ENCODE measurements at regions not wholly inside any gene's neighbourhood (a gene's known extent, or its start where the extent isn't known, plus 50 kb on each side); places are given as distances from the start of the nearest gene placed in this dataset.

DNA sequence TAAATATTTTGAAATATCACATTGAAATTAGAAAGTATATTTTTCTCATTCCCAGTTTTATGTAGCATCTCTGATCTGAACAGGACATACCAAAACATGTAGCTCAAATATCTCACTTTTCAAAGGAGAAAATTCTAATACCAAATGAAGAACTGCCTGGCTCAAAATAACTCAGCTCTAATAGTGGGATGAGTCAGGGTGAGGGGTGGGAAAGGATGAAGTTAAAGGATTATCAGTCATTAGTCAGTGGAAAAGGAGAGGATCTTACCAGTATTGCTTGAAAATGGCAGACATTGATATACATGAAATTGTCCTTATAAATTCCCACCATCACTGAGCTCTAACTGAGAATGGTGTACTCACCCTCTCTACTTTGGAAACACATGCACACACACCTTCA lies 803.2 kb downstream of the RAPGEF2 start:
- TF ChIP-seq, protein P1, sequence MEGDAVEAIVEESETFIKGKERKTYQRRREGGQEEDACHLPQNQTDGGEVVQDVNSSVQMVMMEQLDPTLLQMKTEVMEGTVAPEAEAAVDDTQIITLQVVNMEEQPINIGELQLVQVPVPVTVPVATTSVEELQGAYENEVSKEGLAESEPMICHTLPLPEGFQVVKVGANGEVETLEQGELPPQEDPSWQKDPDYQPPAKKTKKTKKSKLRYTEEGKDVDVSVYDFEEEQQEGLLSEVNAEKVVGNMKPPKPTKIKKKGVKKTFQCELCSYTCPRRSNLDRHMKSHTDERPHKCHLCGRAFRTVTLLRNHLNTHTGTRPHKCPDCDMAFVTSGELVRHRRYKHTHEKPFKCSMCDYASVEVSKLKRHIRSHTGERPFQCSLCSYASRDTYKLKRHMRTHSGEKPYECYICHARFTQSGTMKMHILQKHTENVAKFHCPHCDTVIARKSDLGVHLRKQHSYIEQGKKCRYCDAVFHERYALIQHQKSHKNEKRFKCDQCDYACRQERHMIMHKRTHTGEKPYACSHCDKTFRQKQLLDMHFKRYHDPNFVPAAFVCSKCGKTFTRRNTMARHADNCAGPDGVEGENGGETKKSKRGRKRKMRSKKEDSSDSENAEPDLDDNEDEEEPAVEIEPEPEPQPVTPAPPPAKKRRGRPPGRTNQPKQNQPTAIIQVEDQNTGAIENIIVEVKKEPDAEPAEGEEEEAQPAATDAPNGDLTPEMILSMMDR (IDR thresholded peaks at IDR 0.05): no peak

- TF ChIP-seq, protein P1 (IDR thresholded peaks at IDR 0.05): no peak
Observed at GRCh38 chr4:159906517-159906916, 803.6 kb downstream of the RAPGEF2 start.

DNA sequence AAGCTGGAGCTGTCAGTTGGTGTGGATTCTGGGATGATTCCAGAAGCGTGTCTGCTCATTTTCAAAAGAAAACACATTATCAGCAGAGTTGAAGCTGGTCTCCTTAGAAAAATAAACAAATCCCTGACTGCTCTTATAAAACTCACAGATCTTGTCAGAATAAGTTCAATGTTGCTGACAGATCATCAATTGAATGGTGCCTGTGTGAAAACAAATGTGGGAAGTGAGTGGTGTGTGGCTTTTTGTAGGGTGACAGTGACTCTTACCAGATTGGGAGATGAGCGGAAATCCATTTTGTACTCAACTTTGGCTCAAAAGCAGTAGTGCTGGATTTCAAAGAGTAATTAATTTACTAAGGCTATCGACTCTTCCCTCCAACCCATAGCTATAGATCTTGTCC lies 807.8 kb downstream of the RAPGEF2 start:
- TF ChIP-seq, protein P1 (IDR thresholded peaks at IDR 0.05): no peak

- TF ChIP-seq, protein P1 (IDR thresholded peaks at IDR 0.05): no peak
Observed at GRCh38 chr4:159922119-159922518, 819.2 kb downstream of the RAPGEF2 start.

- TF ChIP-seq, protein P1 (IDR thresholded peaks at IDR 0.05): no peak
Observed at GRCh38 chr4:159925770-159926169, 822.9 kb downstream of the RAPGEF2 start.

DNA sequence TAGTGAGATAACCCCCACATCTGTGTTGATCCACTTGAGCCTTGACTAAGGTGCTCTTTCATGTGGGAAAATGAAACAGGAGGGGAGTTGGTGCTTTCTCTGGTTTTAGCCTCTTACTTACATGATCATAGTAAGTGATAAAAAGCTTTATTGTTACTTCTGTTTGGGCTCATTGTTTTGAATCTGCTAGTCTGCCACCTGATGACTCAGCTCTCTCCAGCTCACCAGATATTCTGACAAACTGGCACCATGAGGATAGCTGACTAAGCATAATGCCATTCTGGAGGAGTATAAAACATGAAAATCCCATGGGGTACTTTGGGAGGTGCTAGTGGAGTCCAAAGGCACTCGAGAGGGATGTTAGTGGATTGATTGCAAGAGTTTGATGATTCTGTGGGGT lies 824.0 kb downstream of the RAPGEF2 start:
- TF ChIP-seq, protein P1 (IDR thresholded peaks at IDR 0.05): no peak

DNA sequence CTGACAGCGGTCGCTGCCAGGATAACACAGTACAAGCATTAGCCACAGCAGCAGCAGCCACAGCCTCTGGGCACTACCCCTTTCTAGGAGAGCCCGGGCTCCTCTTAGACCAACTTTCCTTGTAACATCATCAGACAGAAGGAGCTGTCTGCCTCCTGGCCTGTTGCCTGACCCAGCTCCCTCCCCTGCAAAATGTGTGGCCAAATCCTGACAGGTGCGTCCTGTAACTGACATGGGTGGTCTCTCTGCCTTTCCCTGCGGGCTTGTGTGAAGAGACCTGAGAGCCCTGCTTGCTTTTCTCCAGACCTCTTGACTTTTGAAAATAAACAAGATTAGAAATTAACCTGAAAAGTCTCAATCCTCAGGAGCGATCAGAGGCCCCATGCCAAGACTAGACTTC lies 824.9 kb downstream of the RAPGEF2 start:
- TF ChIP-seq, protein P1 (IDR thresholded peaks at IDR 0.05): no peak

DNA sequence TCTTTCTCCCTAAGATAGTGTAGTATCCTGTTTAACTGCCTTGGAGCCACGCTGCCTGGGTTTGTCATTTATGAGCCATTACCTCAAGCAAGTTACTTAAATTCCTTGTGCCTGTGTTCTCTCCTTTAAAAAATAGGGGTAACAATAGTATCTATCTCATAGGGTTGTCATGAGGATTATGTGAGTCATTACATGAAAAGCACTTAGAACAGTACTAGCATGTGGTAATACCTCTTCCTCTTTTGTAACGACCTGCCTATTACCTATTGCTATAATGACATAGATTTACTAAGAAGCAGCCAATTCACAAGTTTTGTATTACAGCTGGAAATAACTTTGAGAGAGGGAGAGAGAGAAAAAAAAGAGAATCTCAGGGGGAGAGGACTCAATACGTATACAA lies 834.7 kb downstream of the RAPGEF2 start:
- TF ChIP-seq, protein P1 (IDR thresholded peaks at IDR 0.05): no peak
